K562 (cell line): ENCODE measurements at regions not wholly inside any gene's neighbourhood (a gene's known extent, or its start where the extent isn't known, plus 50 kb on each side); places are given as distances from the start of the nearest gene placed in this dataset.

Experiments
- ATF7 ChIP-seq: fragments of 450-650 bp; IDR thresholded peaks from 2 replicates; pipeline ENCODE4 v1.7.1; 2014; ENCODE audit warnings: mild to moderate bottlenecking, moderate library complexity
- CBX1 ChIP-seq: sonication (generic); IDR thresholded peaks from 2 replicates; pipeline ENCODE4 v1.6.1; 2016; ENCODE audit warnings: antibody characterized with exemption, low read depth, mild to moderate bottlenecking
- CBX5 ChIP-seq: IDR thresholded peaks from 2 replicates; pipeline ENCODE4 v1.6.1; 2014; ENCODE audit warnings: low read depth, borderline replicate concordance
- EGR1 ChIP-seq: fragments of 450-650 bp; conservative IDR thresholded peaks from 2 replicates; pipeline ENCODE4 v1.6.1; 2017; ENCODE audit warnings: mild to moderate bottlenecking
- FOXM1 ChIP-seq, 2 experiments: fragments of 450-650 bp in 1 of 2; sonication (generic) in 1 of 2; formaldehyde crosslinking in 1 of 2; IDR thresholded peaks; 2 replicates each; pipeline versions ENCODE4 v1.6.1 to v1.9.0; 2017 to 2022; ENCODE audit warnings: low read depth in 2 of 2, mild to moderate bottlenecking in 2 of 2, missing genetic modification reagents in 1 of 2, moderate library complexity in 1 of 2
- ID3 ChIP-seq, 2 experiments: fragments of 250-450 bp in 1 of 2; fragments of 450-650 bp in 1 of 2; sonication (Bioruptor Pico) in 1 of 2; IDR thresholded peaks; 2 replicates each; pipeline versions ENCODE4 v1.6.1 to v1.8.0; 2016 to 2021; ENCODE audit warnings: mild to moderate bottlenecking in 2 of 2, moderate library complexity in 2 of 2, missing compliant biosample characterization in 1 of 2, missing genetic modification characterization in 1 of 2
- KDM5B ChIP-seq: fragments of 200-600 bp; sonication (generic); IDR thresholded peaks from 2 replicates; pipeline ENCODE4 v1.6.1; 2012; ENCODE audit warnings: low read depth, mild to moderate bottlenecking, moderate library complexity, low read length, control low read depth, inconsistent platforms; ENCODE audit not compliant: insufficient replicate concordance
- KHSRP ChIP-seq: fragments of 450-650 bp; IDR thresholded peaks from 2 replicates; pipeline ENCODE4 v1.6.1; 2017
- MEF2A ChIP-seq: IDR thresholded peaks from 2 replicates; pipeline ENCODE4 v1.6.1; 2011; ENCODE audit warnings: low read depth, mild to moderate bottlenecking, low read length, moderate library complexity; ENCODE audit not compliant: control insufficient read depth
- NR3C1 ChIP-seq: sonication (generic); formaldehyde crosslinking; IDR thresholded peaks from 2 replicates; pipeline ENCODE4 v1.8.1; 2022; ENCODE audit warnings: missing genetic modification reagents
- PCBP1 ChIP-seq: fragments of 200-400 bp; formaldehyde crosslinking; IDR thresholded peaks from 2 replicates; pipeline ENCODE4 v1.6.1; 2018; ENCODE audit warnings: mild to moderate bottlenecking, low read depth, low read length; ENCODE audit not compliant: poor library complexity, severe bottlenecking
- POLR2G ChIP-seq: fragments of 200-400 bp; formaldehyde crosslinking; IDR thresholded peaks from 2 replicates; pipeline ENCODE4 v1.6.1; 2017; ENCODE audit warnings: low read depth, mild to moderate bottlenecking, antibody characterized with exemption, low read length, moderate library complexity
- PTBP1 ChIP-seq: fragments of 200-400 bp; formaldehyde crosslinking; IDR thresholded peaks from 2 replicates; pipeline ENCODE4 v1.6.1; 2017; ENCODE audit warnings: low read depth, low read length
- RUNX1 ChIP-seq: sonication (generic); IDR thresholded peaks from 2 replicates; pipeline ENCODE4 v1.6.1; 2016; ENCODE audit warnings: antibody characterized with exemption, low read depth
- TAF7 ChIP-seq: fragments of 450-650 bp; IDR thresholded peaks from 2 replicates; pipeline ENCODE4 v1.6.1; 2016; ENCODE audit warnings: missing genetic modification characterization, missing compliant biosample characterization
- U2AF2 ChIP-seq: fragments of 200-400 bp; formaldehyde crosslinking; optimal IDR thresholded peaks from 2 replicates; pipeline ENCODE3; 2017; ENCODE audit warnings: low read depth, mild to moderate bottlenecking, low read length
- ZBTB11 ChIP-seq, 3 experiments: fragments of 200-800 bp in 1 of 3; fragments of 250-450 bp in 1 of 3; fragments of 450-650 bp in 1 of 3; sonication (Bioruptor Pico) in 1 of 3; sonication (Bioruptor generic) in 1 of 3; formaldehyde crosslinking in 1 of 3; IDR thresholded peaks; 2 replicates each; pipeline versions ENCODE4 v1.6.1 to v1.8.0; 2016 to 2022; ENCODE audit warnings: mild to moderate bottlenecking in 2 of 3, missing genetic modification characterization in 2 of 3, missing compliant biosample characterization in 1 of 3, moderate library complexity in 1 of 3
- ZNF431 ChIP-seq: sonication (generic); formaldehyde crosslinking; IDR thresholded peaks from 2 replicates; pipeline ENCODE4 v1.8.0; 2022; ENCODE audit warnings: mild to moderate bottlenecking, missing genetic modification reagents
- TF ChIP-seq, protein P1 (sequence below): fragments of 450-650 bp; formaldehyde crosslinking; conservative IDR thresholded peaks from 2 replicates; pipeline ENCODE4 v1.4.0; 2022; ENCODE audit warnings: mild to moderate bottlenecking, missing genetic modification characterization
- TF ChIP-seq, protein P2 (sequence below): fragments of 450-650 bp; IDR thresholded peaks from 2 replicates; pipeline ENCODE4 v1.6.1; 2018; ENCODE audit warnings: mild to moderate bottlenecking, low read depth; ENCODE audit not compliant: partially characterized antibody

- TF ChIP-seq CBX5, result peak; percentile 70; the same call in 1 of the 2 replicates
- peak in 1 of 3 experiments; percentile 14; a peak in 1 of 6 replicates for TF ChIP-seq ZBTB11 (CRISPR knock-in tag; IDR thresholded peaks at IDR 0.05)
- no peak for TF ChIP-seq ID3 (CRISPR knock-in tag; IDR thresholded peaks at IDR 0.05)
- TF ChIP-seq ID3 (tag; IDR thresholded peaks at IDR 0.05), result peak; percentile 65; the same call in 1 of the 2 replicates
- TF ChIP-seq FOXM1 (IDR thresholded peaks at IDR 0.05; ENCODE audit: low read depth), result peak; percentile 90
- TF ChIP-seq FOXM1 (CRISPR knock-in tag; IDR thresholded peaks at IDR 0.05; ENCODE audit: low read depth), result no peak; the same call in 1 of the 2 replicates
- TF ChIP-seq RUNX1, result peak; percentile 91
- TF ChIP-seq KHSRP, result no peak
- TF ChIP-seq PTBP1, result no peak
- peak; percentile 33 for TF ChIP-seq KDM5B
- no peak for TF ChIP-seq ZNF431 (CRISPR knock-in tag)
- 0 out of 2 replicates have a peak, but pooled peaks have one; percentile 72 for TF ChIP-seq CBX1
- TF ChIP-seq TAF7 (tag), result no peak
- TF ChIP-seq PCBP1, result no peak
- TF ChIP-seq, protein P1, sequence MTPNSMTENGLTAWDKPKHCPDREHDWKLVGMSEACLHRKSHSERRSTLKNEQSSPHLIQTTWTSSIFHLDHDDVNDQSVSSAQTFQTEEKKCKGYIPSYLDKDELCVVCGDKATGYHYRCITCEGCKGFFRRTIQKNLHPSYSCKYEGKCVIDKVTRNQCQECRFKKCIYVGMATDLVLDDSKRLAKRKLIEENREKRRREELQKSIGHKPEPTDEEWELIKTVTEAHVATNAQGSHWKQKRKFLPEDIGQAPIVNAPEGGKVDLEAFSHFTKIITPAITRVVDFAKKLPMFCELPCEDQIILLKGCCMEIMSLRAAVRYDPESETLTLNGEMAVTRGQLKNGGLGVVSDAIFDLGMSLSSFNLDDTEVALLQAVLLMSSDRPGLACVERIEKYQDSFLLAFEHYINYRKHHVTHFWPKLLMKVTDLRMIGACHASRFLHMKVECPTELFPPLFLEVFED (CRISPR knock-in tag), result peak; percentile 85; the same call in 1 of the 2 replicates
- no peak for TF ChIP-seq U2AF2
- no peak for TF ChIP-seq MEF2A
- TF ChIP-seq POLR2G, result no peak
- no peak for TF ChIP-seq EGR1
- peak; percentile 94 for TF ChIP-seq ATF7
- no peak for TF ChIP-seq NR3C1 (CRISPR knock-in tag)
- TF ChIP-seq, protein P2, sequence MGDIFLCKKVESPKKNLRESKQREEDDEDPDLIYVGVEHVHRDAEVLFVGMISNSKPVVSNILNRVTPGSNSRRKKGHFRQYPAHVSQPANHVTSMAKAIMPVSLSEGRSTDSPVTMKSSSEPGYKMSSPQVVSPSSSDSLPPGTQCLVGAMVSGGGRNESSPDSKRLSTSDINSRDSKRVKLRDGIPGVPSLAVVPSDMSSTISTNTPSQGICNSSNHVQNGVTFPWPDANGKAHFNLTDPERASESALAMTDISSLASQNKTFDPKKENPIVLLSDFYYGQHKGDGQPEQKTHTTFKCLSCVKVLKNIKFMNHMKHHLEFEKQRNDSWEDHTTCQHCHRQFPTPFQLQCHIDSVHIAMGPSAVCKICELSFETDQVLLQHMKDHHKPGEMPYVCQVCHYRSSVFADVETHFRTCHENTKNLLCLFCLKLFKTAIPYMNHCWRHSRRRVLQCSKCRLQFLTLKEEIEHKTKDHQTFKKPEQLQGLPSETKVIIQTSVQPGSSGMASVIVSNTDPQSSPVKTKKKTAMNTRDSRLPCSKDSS, result no peak
These were observed 67.9 kb upstream of the BTN3A2 start (continued) for GRCh38 chr6:26296857-26297648.
